Thoracic aorta (tissue), 2 donors: ENCODE measurements at regions not wholly inside any gene's neighbourhood (a gene's known extent, or its start where the extent isn't known, plus 50 kb on each side); places are given as distances from the start of the nearest gene placed in this dataset.

Experiments
- ATAC-seq: fragments of 150-250 bp; one replicate; pipeline ENCODE4 v1.8.0; 2017; ENCODE audit warnings: low read depth; ENCODE audit not compliant: insufficient number of reproducible peaks, low FRiP score
- DNase-seq: peaks from one replicate; pipeline ENCODE4 v3.0.0-alpha.2; 2020; ENCODE audit warnings: low spot score
- H3K27ac ChIP-seq, 2 donors: fragments of 200-600 bp; sonication (generic); 1 replicate in 1 of 2; 2 replicates in 1 of 2; pipeline ENCODE4 v1.5.1; 2016; ENCODE audit warnings: mild to moderate bottlenecking in 2 of 2, moderate library complexity in 2 of 2
- H3K27me3 ChIP-seq: fragments of 200-600 bp; sonication (generic); replicated peaks from 2 replicates; pipeline ENCODE4 v1.6.0; 2016; ENCODE audit warnings: mild to moderate bottlenecking; ENCODE audit not compliant: insufficient read depth
- H3K36me3 ChIP-seq: fragments of 200-600 bp; sonication (generic); one replicate; pipeline ENCODE4 v1.5.1; 2016
- H3K4me1 ChIP-seq, 2 donors: fragments of 200-600 bp; sonication (generic); 1 replicate in 1 of 2; 2 replicates in 1 of 2; pipeline versions ENCODE4 v1.5.1 to v1.6.0; 2016; ENCODE audit warnings: low read depth in 2 of 2, mild to moderate bottlenecking in 1 of 2; ENCODE audit not compliant: control insufficient read depth in 1 of 2
- H3K4me3 ChIP-seq: fragments of 200-600 bp; sonication (generic); 2 replicates; pipeline ENCODE4 v1.5.1; 2016; ENCODE audit warnings: mild to moderate bottlenecking
- H3K9me3 ChIP-seq: fragments of 200-600 bp; sonication (generic); 2 replicates; pipeline ENCODE4 v1.5.1; 2016
- TF ChIP-seq, protein P1 (sequence below): fragments of 200-600 bp; sonication (generic); IDR thresholded peaks from one replicate; pipeline ENCODE4 v1.5.1; 2019; ENCODE audit warnings: antibody characterized with exemption

DNA sequence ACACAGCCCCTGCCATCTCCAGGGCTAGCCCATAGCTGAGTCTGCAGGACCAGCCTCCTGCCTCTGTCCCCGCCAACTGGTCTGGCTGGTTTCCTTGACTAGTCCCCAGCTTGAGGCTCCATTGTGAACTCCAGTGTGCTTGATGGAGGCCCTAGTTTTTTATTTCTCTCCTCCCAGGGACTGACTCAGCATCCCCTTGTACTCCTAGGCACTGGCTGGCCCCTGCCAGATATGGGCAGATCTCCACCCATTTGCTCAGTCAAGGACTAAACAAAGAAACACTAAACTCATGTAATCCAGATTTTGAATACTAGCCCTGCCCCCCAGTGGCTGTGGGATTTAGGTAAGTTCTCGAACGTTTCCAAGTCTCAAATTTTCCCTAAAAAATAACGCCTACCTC is 415.4 kb upstream of the RORA start:
- no peak for DNase-seq
- Histone ChIP-seq H3K4me3 (no peak overlapping the region), H3K27me3 (no peaks in the 10 kb centered on the region), H3K36me3 (no peaks in the 10 kb centered on the region), H3K27ac (no peak overlapping the region), H3K4me1 (no peaks in the 10 kb centered on the region), H3K9me3 (no peaks in the 10 kb centered on the region)
- no peak for ATAC-seq
- TF ChIP-seq, protein P1, sequence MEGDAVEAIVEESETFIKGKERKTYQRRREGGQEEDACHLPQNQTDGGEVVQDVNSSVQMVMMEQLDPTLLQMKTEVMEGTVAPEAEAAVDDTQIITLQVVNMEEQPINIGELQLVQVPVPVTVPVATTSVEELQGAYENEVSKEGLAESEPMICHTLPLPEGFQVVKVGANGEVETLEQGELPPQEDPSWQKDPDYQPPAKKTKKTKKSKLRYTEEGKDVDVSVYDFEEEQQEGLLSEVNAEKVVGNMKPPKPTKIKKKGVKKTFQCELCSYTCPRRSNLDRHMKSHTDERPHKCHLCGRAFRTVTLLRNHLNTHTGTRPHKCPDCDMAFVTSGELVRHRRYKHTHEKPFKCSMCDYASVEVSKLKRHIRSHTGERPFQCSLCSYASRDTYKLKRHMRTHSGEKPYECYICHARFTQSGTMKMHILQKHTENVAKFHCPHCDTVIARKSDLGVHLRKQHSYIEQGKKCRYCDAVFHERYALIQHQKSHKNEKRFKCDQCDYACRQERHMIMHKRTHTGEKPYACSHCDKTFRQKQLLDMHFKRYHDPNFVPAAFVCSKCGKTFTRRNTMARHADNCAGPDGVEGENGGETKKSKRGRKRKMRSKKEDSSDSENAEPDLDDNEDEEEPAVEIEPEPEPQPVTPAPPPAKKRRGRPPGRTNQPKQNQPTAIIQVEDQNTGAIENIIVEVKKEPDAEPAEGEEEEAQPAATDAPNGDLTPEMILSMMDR, result no peak

- no peak for DNase-seq
These were observed 412.5 kb upstream of the RORA start for GRCh38 chr15:61641645-61642044.

GRCh38 chr15:61640756-61641155 is 411.7 kb upstream of the RORA start:
- no peaks in the 10 kb centered on the region for H3K36me3 ChIP-seq

More at GRCh38 chr15:61641645-61642044, 412.5 kb upstream of the RORA start:
- Histone ChIP-seq H3K4me1 (no peaks in the 10 kb centered on the region), H3K27ac (no peak overlapping the region), H3K9me3 (no peaks in the 10 kb centered on the region), H3K36me3 (no peaks in the 10 kb centered on the region), H3K27me3 (no peaks in the 10 kb centered on the region), H3K4me3 (no peak overlapping the region)
- TF ChIP-seq, protein P1, result no peak
- no peak for ATAC-seq

DNA sequence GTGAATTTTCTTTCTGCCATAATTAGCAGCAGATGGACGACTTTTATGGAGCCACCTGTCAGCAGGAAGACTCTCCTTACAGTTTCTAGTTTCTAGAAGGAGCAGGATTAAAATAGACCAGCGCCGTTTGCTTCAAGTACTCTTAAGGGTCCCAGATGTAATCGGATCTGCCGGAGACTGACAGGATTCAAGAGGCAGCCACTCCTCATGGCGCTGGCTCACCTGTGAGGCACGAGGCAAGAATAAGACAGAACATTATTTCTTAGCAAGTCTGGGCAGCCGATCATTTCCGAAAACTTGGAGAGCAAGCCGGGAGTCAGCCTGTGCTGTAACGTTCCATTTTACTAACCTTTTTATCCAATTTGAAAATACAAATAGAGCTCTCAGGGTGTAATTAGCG is 410.4 kb upstream of the RORA start:
- Histone ChIP-seq H3K4me3 (no peak overlapping the region), H3K9me3 (no peaks in the 10 kb centered on the region), H3K4me1 (no peaks in the 10 kb centered on the region), H3K36me3 (no peaks in the 10 kb centered on the region), H3K27ac (no peak overlapping the region), H3K27me3 (no peaks in the 10 kb centered on the region)
- DNase-seq, result no peak
- TF ChIP-seq, protein P1, result no peak
- no peak for ATAC-seq

More at GRCh38 chr15:61640756-61641155, 411.7 kb upstream of the RORA start:
- no peaks in the 10 kb centered on the region for H3K9me3 ChIP-seq
- ATAC-seq (no peak), DNase-seq (no peak)
- H3K27me3 ChIP-seq, result no peaks in the 10 kb centered on the region
- H3K27ac ChIP-seq, result no peak overlapping the region
- no peak overlapping the region for H3K4me3 ChIP-seq
- H3K4me1 ChIP-seq, result no peaks in the 10 kb centered on the region
- TF ChIP-seq, protein P1, result no peak

- no peak for DNase-seq
- TF ChIP-seq, protein P1, result no peak
- Histone ChIP-seq H3K4me3 (no peak overlapping the region), H3K27ac (no peak overlapping the region), H3K9me3 (no peaks in the 10 kb centered on the region), H3K27me3 (no peaks in the 10 kb centered on the region), H3K36me3 (no peaks in the 10 kb centered on the region), H3K4me1 (no peaks in the 10 kb centered on the region)
- ATAC-seq, result no peak
These were observed 405.7 kb upstream of the RORA start for GRCh38 chr15:61634837-61635236.
